Mesodermal cell (in vitro differentiated cells): ENCODE measurements at regions not wholly inside any gene's neighbourhood (a gene's known extent, or its start where the extent isn't known, plus 50 kb on each side); places are given as distances from the start of the nearest gene placed in this dataset.
A peak's percentile ranks its signal among the peaks of the same experiment; 100 is the strongest.

Source experiments
- H3K27ac ChIP-seq: 2 replicates; pipeline ENCODE4 v1.7.0; 2013; ENCODE audit warnings: mild to moderate bottlenecking, low read depth, low read length, moderate library complexity; ENCODE audit not compliant: severe bottlenecking
- H3K36me3 ChIP-seq: 2 replicates; pipeline ENCODE4 v1.7.1; 2013; ENCODE audit warnings: mild to moderate bottlenecking, low read length, moderate library complexity; ENCODE audit not compliant: control insufficient read depth, insufficient read depth
- H3K4me1 ChIP-seq: one replicate; pipeline ENCODE4 v1.7.1; 2013; ENCODE audit warnings: mild to moderate bottlenecking, low read length; ENCODE audit not compliant: insufficient read depth, control insufficient read depth, poor library complexity, severe bottlenecking
- H3K4me3 ChIP-seq: 2 replicates; pipeline ENCODE4 v1.7.0; 2013; ENCODE audit warnings: low read length, control low read depth, mild to moderate bottlenecking; ENCODE audit not compliant: insufficient read depth, poor library complexity, severe bottlenecking; ENCODE audit errors: extremely low read depth
- H3K9me3 ChIP-seq: 2 replicates; pipeline ENCODE4 v1.7.1; 2013; ENCODE audit warnings: mild to moderate bottlenecking, low read length, moderate library complexity; ENCODE audit not compliant: control insufficient read depth
- WGBS, 2 experiments: methylation state at CpG; one replicate each; pipeline ENCODE4 v1.1.5; 2013; ENCODE audit warnings: missing lambda C conversion rate in 2 of 2; ENCODE audit not compliant: insufficient coverage in 2 of 2; 5-methylcytosine and 5-hydroxymethylcytosine counted together

DNA sequence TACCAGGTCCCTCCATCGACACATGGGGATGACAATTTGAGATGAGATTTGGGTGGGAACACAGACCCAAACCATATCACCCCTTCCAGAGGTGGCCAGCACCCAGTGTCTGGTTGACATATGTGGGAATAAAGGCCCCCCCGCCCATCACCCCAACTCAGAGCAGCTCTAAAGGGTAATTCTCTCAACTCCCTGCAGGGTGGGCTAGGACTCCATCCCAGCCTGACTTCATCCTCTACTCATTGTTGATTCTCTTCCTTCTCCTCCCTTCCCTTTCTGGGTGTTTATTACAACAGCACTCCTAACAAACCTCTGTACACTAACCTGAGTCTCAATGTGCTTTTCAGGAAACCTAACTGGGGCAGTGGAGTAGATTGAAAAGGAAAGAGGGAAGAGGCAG, 339.9 kb downstream of the ACTL7B start:
- Histone ChIP-seq H3K9me3 (no peaks in the 10 kb centered on the region), H3K27ac (no peak overlapping the region), H3K4me3 (no peak overlapping the region), H3K4me1 (no peaks in the 10 kb centered on the region), H3K36me3 (no peaks in the 10 kb centered on the region)
- WGBS, 2 experiments, result 80 to 86% methylated on average over 1 of the region's 2 CpGs

DNA sequence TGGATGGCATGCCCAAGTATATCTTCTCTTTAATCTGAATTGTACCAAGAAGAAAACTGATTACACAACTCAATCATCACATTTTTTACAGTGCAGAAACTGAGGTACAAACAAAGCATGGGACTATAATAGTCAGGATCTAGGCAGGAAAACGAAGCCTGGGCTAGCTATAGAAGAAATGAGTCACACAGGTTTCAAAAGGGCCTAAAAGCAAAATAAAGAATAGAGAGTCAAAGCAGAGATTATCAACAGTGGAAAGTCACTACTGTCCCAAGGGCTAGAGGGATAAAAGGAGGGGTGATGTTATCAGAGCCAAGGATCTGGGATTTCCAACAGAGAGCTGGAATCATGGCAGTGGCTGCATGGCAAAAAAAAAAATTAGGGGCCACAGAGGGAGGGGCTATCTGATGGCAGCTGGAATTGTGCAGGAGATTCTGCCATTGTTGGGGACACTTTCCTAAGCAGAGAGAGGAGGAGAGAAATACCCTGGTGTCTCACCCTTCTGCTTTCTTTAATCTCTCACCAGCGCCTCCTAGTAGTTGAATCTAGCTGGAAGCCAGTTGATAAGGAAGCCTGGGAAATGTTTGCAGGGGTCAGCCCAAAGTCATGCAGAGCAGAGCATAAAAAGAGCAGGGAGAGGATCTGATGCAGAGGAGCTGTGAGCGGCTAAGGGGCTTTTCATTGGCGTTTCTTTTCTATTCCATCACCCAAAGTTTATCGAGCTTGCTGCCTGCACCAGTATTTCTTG, 343.2 kb downstream of the ACTL7B start:
- Histone ChIP-seq H3K4me1 (no peaks in the 10 kb centered on the region), H3K4me3 (no peak overlapping the region), H3K36me3 (no peaks in the 10 kb centered on the region), H3K9me3 (no peaks in the 10 kb centered on the region), H3K27ac (no peak overlapping the region)
- WGBS, 2 experiments, result 81 to 91% methylated on average over 4 of the region's 5 CpGs

DNA sequence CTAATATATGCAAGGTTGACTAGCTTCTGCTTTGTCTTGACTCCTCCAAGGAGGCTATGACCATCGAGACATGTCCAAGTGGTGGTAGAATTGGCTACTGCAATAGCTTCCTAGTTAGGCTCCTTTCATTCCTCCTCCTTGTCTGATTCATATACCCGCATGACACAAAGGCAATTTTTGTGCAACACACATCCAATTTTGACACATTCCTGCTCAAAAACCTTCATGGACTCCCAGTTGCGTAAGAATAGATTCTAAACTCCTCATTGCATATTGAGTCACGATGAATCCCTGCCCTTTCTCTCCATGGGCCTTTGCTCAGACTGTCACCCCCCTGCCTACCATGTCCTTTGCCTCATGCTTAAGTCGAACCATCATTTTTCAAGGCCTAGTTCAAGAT, 344.5 kb downstream of the ACTL7B start:
- Histone ChIP-seq H3K9me3 (no peaks in the 10 kb centered on the region), H3K27ac (no peak overlapping the region), H3K36me3 (no peaks in the 10 kb centered on the region), H3K4me1 (no peaks in the 10 kb centered on the region), H3K4me3 (no peak overlapping the region)
- 80 to 90% methylated on average over 4 to 5 of the region's 5 CpGs for WGBS, 2 experiments

DNA sequence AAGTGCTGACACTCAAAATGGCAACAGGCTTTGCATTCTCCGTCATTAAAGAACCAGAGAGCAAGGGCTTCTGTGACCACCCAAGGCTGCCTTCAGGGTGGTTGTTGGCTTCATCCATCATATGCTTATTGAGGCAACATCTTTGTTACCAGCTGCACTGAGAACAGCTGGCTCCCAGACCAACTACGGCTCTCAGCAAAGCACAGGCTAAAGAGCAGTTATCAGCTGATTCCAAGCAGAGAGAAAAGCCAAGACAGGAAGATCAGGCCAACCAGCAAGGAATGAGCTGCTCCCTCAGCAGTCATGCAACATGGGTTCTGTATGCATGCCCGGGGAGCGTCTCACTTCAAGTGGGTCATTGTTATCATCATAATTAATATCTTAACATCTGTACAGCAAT, 358.9 kb downstream of the ACTL7B start:
- Histone ChIP-seq H3K4me1 (no peaks in the 10 kb centered on the region), H3K36me3 (no peaks in the 10 kb centered on the region), H3K4me3 (no peak overlapping the region), H3K9me3 (peaks cover 5% of the 10 kb centered on the region), H3K27ac (no peak overlapping the region)
- WGBS, 2 experiments, result 87 to 96% methylated on average over 2 of the region's 4 CpGs

DNA sequence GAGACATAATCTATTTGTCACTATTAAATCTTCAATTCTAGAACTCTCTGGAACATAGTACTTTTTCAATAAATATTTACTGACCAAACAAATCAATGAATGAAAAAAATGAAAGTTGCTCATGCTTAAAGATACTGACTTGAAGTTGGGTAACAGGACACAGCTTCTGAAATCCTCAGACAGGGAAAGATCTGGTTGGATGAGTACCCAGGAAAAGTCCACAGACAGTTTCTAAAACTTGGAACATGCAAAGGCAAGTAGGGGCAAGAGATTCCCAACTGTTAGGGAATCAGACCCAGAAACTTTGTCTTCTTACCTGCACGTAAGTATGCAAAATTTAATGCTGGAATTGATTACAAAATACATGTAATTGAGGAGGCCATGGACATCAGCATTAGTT, 366.2 kb downstream of the ACTL7B start:
- Histone ChIP-seq H3K27ac (no peak overlapping the region), H3K4me3 (no peak overlapping the region), H3K9me3 (no peaks in the 10 kb centered on the region), H3K4me1 (no peaks in the 10 kb centered on the region), H3K36me3 (no peaks in the 10 kb centered on the region)
- WGBS, 2 experiments, result 100% methylated on average over 1 of the region's 1 CpG; no CpG with 5 or more reads in 1 of the 2 experiments

DNA sequence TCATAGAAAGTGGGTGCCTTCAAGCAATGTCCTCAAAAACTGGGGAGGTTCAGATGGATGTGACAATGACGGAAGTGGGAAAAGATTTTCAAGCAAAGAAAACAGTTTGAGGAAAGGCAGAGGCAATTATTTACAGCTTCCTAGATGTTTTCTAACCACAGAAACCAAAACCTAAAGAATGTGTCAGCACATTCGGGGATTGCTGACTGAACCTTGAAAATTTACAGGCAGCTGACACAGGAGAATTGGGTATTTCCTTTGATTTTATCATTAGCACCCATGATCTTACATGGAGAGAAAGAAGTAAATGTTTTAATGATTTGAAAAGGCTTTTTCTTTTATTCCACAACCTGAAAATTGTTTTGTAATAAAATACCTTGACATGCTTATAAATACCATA, 369.0 kb downstream of the ACTL7B start:
- Histone ChIP-seq H3K27ac (no peak overlapping the region), H3K9me3 (no peaks in the 10 kb centered on the region), H3K36me3 (no peaks in the 10 kb centered on the region), H3K4me3 (no peak overlapping the region), H3K4me1 (no peaks in the 10 kb centered on the region)
- WGBS, 2 experiments, result 83% methylated on average over 1 of the region's 2 CpGs; no CpG with 5 or more reads in 1 of the 2 experiments

DNA sequence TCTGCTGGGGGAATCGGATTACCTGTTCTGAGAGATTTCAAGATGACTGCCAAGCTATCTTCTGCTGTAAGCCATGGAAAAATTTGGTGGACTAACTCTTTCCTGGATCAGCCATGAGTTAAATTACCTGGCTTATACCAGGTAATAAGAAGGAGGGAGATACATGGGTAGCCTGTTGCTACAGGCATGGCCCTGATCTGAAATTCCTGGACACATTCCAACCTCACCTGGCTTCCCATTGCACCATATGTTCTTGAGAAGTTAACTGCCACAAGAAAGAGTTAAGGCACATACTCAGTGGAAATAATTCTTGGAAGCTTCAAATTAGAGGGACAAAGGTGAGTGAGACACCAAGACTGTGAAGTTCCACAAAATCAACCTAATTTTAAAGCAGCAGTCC, 371.3 kb downstream of the ACTL7B start:
- Histone ChIP-seq H3K27ac (no peak overlapping the region), H3K4me3 (no peak overlapping the region), H3K9me3 (no peaks in the 10 kb centered on the region), H3K4me1 (no peaks in the 10 kb centered on the region), H3K36me3 (no peaks in the 10 kb centered on the region)
- no CpG with 5 or more reads among the region's 1 CpG for WGBS, 2 experiments

DNA sequence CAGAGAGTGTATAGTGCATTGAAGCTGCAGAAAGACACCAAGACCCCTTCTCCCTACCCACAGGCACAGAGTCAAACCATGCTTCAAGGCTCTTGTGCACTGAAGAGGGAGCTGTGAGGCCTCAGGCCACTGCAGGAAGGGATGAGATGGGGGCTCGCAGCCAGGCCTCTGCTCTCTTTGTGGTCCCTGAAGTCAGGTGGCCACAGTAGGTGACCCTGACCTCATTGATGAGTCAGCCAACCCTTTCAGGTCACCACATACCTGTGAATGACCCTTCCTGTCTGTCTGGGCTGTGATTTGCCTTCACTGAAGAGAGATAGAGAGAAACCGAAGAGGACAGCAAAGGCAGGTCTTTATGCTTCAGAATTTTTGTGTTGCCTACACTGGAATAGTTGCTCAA, 372.1 kb downstream of the ACTL7B start:
- peaks cover 4% of the 10 kb centered on the region for H3K4me1 ChIP-seq
- WGBS, 2 experiments, result 80 to 88% methylated on average over 1 to 2 of the region's 2 CpGs
- H3K9me3 ChIP-seq, result no peaks in the 10 kb centered on the region
- no peak overlapping the region for H3K4me3 ChIP-seq
- H3K36me3 ChIP-seq, result no peaks in the 10 kb centered on the region
- no peak overlapping the region for H3K27ac ChIP-seq

DNA sequence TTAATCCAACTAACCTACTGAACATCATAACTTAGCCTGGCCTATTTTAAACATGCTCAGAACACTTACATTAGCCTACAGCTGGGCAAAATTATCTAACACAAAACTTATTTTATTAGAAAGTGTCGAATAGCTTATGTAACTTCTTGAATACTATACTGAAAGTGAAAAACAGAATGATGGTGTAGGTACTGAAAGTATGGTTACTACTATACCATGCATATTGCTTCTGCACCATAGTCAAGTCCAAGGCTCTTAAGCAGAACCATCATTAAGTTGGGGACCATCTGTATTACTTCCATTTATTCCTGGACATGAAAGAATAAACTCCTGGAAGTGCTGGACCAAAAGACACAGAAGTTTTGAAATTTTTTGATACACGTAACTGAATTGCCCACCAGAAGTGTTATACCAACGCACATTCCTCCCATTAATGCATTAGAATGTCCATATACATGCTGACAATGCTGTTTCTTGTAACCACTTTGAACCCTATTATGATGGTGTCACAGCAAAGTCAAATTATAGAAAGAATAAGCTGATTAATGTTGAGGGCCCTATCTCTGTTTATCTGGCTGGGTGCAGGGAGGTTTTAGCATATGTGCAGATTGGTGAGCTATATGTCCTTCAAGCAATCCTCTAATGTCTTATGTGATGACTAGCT, 375.7 kb downstream of the ACTL7B start:
- Histone ChIP-seq H3K9me3 (peaks cover 6% of the 10 kb centered on the region), H3K4me1 (peaks cover 10% of the 10 kb centered on the region), H3K36me3 (no peaks in the 10 kb centered on the region), H3K27ac (no peak overlapping the region), H3K4me3 (no peak overlapping the region)
- WGBS, 2 experiments, result 93 to 100% methylated on average over 1 to 2 of the region's 3 CpGs

DNA sequence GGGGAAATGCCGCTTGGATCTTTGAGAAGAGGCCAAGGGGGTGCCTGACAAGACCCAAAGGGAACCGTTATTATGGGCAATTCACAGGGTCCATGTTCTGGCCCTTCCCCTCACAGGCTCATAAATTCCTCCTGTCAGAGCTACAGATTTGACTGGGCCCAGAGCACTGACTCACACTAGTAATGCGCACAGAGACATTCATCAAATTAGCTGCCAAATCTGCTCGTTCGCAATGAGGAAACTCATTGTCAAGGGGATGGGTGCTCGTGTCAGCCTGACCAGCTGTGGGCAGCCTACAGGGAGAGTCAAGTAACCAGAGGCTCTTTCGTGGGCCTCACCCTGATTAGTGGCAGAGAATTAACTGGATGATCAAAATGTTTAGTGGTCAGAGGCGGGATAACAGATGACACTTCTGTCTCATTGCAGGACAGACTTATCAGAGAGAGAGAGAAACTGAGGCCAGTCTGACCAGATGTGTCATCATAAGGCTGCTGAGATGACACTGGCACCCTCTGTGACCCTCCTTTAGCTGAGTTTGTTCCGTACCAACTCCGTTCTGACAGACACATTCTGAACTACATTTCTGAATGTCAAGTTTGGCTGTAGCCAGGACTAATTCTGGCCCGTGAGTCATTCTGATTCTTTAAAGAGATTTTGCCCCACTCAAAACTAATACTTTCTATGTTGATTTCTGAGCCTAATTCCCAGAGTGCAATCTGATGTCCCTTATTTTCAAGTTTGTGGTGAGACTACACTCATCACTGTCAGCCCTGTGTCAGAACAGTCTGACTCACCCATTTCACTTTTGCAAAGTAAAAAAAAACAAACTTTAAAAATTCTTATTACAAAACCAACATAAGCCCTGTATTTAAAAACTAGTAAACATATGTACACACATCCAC, 377.1 kb downstream of the ACTL7B start:
- H3K36me3 ChIP-seq, result no peaks in the 10 kb centered on the region
- H3K4me1 ChIP-seq, result peaks cover 11% of the 10 kb centered on the region
- peak overlapping the region; percentile 75 for H3K27ac ChIP-seq
- peaks cover 6% of the 10 kb centered on the region for H3K9me3 ChIP-seq
- WGBS, 2 experiments, result 79 to 90% methylated on average over 11 of the region's 11 CpGs
- no peak overlapping the region for H3K4me3 ChIP-seq
